SK-N-MC (cell line): ENCODE measurements at regions not wholly inside any gene's neighbourhood (a gene's known extent, or its start where the extent isn't known, plus 50 kb on each side); places are given as distances from the start of the nearest gene placed in this dataset.

Experiments used
- EZH2 ChIP-seq: fragments of 200-600 bp; sonication (generic); IDR thresholded peaks from one replicate; pipeline ENCODE4 v1.6.1; 2017; ENCODE audit warnings: antibody characterized with exemption
- FOXP2 ChIP-seq: optimal IDR thresholded peaks from 2 replicates; pipeline ENCODE3; 2011; ENCODE audit warnings: mild to moderate bottlenecking, moderate library complexity; ENCODE audit not compliant: insufficient read depth; ENCODE audit errors: extremely low read length, control extremely low read depth
- POLR2AphosphoS5 ChIP-seq: IDR thresholded peaks from 2 replicates; pipeline ENCODE4 v1.6.1; 2012; ENCODE audit warnings: mild to moderate bottlenecking, low read depth, low read length, borderline replicate concordance

DNA sequence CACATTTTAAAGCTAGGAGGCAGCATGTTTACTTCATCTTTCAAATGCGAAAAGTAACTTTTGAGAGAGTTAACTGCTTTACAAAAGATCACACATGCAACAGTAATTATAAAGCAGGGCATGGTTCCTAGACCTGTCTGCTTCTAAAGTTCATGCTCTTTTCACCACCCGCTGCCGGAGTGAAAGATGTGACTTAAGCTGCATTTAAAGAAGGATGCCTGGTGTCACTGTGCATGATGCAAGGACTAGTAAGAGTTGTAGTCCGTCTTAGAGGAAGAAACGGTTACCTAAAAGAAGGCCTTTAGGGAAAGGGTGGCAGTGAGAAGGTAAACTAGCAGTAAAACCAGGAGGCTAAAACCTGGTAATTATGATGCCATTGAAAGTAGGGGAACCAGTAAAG lies 1689.1 kb downstream of the KCNT2 start:
- TF ChIP-seq POLR2AphosphoS5 (no peak), EZH2 (no peak), FOXP2 (no peak)
